OCI-M1 (cell line): ENCODE measurements at regions not wholly inside any gene's neighbourhood (a gene's known extent, or its start where the extent isn't known, plus 50 kb on each side); places are given as distances from the start of the nearest gene placed in this dataset.

Experiments used
- DNase-seq: peaks from one replicate; lab custom pipeline; 2025; lab: John Stamatoyannopoulos, UW

DNA sequence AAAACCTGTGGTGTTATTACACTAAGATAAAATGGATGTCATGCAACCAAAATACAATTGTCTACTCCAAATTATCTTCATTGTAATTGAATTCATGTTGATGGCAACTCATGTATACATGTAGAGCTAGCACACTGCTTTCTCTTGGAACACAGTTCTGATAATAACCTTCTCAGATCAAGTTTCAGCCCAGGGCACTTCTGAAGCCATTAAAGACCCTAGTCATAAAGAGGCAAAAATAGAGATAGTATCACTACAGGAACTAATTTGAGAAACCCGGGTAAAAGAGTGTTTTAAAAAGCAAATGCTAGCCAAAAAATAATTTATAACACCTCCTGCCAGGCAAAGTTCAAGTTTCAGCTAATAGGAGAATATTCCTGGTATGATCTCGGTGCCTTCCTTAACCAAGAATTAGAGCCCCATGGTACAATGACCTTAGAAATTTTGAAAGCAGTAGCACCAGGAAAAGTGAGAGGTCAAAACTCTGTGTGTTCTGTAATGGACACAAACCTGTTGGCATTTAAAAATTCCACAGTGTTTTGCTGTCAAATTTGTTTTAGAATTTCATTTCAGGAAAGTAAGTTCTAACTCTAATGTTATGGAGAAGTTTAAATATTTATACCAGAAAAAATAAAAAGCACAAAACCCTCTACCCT is 105.0 kb upstream of the FRMD6 start:
- no peak for DNase-seq

DNA sequence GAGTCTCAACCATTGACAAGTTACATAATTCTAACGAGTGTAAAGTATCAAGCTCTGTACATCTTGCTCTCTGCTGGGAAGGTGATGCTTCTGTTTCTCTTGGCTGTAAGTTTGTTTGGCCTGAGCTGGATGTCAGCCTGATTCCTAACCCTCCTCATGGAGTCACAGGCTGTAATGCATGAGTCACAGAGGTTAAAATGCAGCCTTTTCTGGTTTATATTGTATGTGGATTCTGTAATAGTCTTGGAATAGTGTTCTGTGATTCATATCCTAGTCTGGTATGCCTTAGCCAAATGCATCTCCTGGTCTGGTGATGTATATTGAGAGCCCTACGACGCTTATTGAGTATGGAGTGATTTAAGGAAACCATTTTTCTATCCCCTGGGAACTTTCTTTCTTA is 104.5 kb upstream of the FRMD6 start:
- DNase-seq, result no peak

DNA sequence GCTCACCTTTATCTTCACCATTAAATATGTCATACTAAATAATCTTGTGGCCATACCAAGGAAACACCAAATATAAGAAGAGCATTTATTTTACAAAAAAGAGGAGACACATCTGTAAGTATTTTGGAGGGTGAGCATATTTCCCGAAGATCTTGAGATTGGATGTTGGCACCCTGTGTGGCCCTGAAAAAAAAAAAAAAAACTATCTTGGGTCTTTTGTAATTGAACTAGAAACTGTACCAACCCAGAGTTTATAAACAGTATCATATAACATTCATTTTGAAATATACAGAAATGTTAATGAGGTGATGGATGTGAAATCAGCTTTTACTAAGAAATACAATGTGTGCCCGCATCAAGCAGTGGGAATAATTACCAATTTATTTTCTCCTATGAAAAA is 104.0 kb upstream of the FRMD6 start:
- no peak for DNase-seq

DNA sequence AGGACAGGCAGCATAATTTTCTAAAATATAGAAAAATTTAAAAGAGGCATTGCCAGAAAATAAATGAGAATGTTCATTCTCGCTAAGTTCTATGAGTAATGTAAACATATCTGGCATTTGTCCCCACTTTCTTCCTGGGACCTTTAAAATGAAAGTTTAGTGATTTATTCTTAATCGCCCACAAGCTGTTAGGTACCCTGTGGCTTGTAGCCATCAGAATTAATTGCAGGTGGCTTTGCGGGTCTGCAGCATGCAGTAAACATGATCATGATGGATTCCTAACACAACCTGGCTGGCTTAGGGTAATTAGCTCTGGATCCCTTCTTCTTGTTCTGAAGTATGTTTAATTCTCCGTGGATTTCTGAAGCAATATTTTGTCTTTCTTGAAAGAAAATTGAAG is 103.5 kb upstream of the FRMD6 start:
- no peak for DNase-seq

DNA sequence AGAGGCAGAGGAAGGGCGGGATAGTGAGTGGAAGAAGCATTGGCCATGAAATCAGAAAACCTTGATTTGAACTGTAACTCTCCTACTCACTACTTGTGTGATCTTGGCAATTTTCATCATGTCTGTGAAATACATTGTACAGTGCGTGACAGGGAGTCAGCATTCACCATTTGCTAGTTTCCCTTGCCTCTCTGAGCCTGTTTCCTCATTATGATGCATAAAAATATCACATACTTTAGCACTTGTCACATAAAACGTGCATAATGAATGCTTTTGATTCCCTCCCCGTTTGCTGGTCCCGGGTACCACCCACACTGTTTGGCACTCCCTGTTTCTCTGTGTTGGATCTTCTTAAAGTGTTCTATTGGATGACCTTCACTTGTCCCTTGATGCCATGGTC is 101.1 kb upstream of the FRMD6 start:
- no peak for DNase-seq

DNA sequence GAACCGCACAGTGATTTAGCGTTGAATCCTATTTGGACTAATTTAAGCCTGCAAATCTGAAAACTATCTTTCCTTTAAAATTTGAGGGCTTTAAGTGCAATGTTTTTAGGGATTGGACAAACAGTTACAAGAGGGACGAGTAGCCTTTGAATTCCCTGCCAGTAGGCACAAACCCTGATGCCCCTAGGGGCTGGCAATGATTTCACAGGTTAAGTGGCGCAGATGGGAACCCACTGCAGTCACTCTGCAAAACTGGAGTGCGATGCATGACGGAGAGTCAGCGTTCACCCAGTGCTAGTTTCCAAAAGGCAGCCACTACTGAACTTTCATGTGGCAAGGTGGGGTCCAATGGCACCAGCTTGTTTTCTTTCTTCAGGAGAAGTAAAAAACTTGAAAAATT is 99.4 kb upstream of the FRMD6 start:
- no peak for DNase-seq

DNA sequence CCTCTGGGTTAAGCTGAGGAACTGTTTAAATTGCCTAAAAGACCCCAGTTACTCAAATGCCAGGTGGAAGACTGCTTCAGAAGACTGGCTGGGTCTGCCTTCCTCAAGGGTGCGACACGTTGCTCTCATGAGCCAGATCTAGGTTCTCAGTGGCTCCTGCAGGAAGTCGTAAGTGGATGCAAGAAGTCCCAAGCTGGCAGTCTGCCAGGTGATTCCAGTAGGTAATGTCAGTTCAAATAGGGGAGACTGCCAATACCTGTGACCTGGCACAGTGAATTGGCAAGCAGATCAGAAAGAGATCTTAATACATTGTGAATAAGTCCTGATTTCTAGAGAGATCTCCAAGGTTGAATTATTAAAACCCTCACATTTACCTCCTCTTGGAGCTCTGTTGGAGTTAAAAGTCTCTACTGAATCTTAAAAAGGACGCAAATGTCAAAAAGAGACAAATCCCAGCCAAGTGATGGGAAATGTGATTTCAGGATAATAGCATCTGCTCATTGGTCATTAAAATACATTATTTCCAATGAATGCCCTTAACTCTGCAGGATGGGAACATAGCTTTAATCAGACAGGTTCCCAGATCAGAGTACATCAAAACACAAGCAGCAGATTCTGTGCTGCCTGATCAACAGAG is 98.8 kb upstream of the FRMD6 start:
- no peak for DNase-seq

DNA sequence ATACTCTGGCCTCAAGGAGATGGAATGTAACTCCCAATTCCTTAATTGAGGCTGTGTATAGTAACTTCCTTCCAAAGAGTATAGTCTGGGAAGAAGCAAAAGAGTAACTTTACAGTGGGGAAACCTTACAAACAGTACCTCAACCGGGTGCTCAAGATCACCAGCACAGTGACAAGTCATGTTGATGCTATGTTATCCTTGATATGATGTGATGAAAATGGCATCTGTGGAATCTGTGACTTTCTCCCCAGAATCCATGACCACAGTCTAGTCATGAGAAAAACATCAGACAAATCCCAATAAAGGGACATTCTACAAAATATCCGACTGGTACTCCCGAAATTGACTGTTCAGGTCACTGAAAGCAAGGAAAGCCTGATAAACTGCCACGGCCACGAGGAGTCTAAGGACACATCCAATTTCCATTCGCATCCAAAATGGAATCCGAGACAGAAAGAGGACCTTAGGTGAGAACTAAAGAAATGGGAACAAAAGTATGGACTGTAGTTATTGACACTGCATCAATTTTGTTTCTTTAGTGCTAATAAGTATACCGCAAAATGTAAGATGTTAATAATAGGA is 97.3 kb upstream of the FRMD6 start:
- no peak for DNase-seq

DNA sequence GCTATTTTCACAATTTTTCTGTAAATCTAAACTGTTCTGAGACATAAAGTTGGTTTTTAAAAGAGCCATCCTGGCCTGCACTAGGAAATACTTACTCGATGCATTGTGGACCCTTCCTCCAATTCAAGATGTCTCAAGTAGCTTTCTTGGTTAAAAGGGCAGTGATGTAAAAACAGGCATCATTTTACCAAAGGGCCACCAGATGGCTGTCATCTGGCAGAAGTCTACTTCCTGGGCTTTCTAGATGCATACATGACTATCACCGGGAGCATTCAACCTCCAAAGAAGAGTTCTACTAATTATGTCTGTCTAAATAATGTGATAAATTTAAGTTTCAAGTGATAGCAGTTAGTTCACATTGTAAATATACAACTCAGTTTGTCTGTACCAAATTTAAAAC is 96.8 kb upstream of the FRMD6 start:
- no peak for DNase-seq

DNA sequence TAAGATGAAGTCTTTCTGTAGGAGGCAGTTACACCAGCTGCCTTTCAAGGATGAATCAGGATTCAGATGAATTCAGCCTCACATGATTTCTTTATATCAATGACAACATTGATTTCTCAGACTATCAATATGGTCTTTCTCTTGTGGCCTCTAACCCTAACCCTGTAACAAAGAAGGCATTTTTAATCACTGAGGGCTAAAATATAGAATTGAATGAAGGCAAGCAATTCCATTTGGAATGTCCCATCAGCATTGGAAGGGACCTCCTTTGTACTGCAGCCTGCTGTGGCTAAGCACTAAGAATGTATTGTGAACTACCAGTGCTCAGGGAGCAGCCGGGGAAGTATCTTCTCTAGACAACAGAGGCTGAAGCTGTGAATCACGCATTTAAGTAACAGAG is 90.6 kb upstream of the FRMD6 start:
- no peak for DNase-seq

DNA sequence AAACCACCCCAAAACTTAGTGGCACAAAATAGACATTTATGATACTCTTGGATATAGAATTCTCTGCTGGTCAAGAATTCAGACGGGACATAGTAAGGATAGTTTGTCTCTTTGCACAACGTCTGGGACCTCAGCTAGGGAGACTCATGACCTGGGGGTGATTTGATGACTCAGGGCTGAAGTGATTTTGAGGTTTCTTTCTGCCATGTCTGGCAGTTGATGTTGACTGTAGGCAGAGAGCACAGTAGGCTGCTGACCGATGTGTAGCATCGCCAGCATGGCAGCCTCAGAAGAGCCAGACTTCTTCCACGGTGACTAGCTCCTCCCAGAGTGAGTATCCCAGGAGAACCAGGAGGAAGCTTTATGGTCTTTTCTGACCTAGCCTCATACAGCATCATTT is 88.9 kb upstream of the FRMD6 start:
- DNase-seq, result no peak

DNA sequence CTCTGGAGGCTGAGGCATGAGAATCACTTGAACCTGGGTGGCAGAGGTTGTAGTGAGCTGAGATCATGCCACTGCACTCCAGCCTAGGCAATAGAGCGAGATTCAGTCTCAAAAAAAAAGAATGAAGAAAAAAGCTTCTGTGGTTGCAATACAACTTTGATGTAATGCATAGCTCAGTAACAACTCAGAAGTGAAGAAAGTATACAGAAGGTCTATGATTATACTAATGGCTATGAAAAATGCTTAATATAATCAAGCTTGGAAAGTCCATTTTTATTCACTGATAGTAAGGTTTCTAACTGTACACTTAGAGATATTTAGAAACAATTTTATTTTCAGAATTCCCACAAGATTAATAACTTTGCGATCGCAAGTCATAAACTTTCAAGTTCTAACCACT is 88.2 kb upstream of the FRMD6 start:
- no peak for DNase-seq

DNA sequence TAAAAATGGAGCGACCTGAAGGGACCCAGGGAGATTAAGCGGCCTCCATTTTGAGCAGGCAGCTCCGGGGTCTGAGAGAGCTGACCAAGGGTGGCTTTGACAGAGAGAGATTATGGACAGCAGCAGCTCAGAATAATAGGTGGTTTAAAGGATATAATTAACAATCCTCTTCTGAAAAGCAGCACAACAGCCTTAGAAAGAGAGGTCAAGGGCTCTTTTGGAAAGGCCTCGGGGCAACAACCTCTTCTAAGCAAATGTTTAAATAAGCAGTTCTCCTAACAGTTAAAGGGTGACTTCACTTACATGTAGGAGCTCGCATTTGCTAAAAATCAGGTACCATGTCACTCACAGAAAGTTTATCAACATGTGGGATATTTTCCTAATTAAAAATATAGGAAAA is 87.2 kb upstream of the FRMD6 start:
- DNase-seq, result no peak

DNA sequence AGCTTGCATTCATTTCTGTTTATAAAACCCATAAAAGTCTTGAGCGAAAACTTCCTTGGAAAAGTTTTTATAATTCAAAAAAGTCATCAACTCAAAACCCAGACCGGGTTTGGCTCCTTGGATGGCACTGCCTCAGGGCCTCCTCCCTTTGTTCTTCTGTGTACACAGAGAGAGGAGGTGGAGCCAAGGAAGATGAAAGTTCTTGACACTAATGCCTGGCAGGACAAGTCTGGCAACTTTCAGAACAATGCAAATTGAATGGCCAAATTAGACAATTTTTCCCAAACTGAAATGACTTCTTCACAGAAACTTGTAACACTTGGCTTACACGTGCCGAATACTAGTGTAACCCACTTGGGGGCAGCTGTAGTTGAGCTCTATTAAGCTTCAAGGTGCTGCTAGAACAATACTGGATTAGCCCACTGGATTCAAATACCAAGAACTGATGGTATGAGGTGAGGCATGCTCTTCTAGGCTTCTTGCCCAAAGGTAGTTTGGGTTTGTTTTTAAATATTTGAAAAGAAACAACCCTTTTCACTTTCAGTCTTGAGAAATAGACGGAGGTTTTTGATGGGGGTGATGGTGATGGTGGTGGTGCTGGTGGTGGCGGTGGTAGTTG is 86.6 kb upstream of the FRMD6 start:
- no peak for DNase-seq

DNA sequence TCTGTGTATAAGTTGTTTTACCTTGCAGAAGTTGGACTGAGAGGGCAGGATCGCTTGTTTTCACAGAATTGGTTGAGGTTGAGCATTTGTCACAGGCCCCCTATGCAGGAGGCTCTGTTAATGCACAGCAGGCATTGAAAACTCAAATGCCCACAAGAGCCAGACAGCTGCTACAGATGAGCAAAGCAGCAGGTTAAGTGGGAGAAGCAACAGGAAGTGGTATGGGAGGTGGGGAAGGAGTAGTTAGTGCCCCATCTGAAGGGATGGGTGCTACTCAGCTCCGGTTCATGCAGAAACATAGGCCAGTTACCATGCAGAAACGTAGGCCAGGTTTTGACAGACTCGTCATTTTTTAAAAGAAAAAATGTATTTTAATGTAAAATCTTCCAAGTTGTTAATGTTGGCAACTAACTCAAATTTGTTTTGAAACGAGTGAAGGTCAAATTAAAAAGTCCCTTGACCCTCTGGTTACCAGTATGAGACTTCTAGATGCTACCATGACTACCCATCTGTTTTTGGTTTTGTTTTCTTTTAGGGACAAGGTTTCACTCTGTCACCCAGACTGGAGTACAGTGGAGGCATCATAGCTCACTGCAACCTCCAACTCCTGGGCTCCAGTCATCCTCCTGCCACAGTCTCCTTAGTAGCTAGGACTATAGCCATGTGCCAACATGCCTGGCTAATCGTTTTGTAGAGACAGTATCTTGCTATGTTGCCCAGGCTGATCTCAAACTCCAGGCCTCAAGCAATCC is 84.7 kb upstream of the FRMD6 start:
- no peak for DNase-seq

DNA sequence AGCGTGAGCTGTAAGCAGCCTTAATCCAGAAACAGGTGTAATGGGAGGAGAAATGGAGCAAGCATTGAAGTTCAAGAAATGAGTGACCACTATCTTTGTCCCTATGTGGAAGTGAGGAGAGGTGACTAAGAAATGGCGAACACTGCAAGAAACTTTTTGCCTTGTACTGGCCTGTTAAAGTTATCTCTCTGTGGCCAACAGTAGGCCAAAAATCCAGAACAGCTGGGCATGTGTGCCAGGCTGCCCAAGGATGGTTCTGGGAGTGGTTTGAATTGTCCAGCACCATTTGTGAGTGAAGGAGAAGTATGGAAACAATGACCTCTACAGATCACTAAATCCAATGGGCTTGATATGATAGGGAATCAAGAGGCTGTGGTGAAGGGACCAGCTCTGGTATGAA is 83.3 kb upstream of the FRMD6 start:
- no peak for DNase-seq

DNA sequence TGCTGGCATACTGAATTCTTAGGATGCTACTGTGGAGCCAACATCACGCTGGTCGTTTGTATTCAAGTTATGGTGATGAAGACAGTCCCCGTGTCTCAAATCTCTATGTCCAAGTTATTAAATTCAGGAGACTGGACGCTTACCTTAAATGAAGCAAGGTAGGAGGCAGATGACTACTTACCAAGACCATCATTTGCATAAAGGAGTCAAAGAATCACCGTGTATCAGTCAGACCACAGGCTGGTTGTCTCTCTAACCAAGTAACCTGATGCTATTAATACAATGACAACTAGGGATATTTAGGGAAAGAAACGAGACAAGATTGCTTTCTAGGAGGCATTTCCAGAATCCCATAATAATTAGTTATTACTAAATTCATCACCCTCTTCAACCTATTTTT is 78.1 kb upstream of the FRMD6 start:
- no peak for DNase-seq

DNA sequence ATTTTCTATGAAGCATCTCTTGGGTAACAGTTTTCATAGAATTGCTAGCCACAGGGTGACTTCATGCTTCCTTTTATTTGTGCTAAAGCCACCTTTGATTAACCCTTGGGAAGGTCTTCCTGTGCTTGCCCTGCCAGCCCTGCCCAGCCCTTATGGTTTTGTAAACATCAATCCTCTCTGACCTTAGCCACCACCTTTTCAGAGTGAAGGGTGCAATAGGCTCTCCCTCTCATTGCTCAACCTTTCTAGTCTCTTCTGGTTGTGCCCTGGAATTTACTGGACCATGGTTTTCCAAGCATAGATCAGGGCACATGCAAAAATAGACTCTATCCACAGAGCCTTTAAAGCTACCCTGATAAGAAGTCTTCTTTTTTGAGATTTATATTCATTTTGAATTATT is 77.7 kb upstream of the FRMD6 start:
- no peak for DNase-seq

DNA sequence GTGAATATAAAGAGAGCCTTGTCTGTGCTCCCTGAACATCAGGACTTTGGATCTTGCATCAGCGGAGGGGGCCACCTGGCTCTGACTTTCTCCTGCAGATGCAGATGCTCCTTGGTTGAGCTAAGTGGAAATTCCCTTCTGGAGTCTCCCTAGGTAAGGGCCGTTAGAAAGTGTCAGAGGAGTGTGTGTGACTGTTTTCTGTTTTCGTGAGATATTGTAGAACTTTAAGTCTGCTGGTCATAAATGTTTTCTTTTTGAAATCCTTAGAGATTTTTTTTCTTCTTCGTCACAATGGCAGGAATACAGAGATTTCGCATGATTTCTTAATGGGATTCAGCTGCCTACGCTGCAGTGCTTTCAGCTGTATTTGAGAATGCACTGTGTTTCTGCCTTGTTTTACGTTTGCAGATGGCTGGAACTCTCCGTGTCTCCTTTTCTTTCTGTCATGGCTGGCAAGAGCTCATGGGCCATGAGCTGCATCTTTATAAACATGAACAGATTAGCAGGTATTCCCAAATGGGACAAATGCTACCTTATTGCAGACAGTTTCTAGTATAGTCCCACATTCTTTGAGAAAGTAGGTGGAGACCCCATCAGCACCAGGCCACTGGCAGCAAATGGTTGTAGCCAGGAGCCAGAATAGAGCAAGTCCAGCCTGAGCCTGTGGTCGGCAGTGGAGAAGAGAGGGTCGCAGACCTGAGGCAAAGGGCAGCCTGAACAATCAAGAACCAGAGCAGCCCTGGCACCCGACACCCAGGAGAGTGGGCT is 76.2 kb upstream of the FRMD6 start:
- no peak for DNase-seq

DNA sequence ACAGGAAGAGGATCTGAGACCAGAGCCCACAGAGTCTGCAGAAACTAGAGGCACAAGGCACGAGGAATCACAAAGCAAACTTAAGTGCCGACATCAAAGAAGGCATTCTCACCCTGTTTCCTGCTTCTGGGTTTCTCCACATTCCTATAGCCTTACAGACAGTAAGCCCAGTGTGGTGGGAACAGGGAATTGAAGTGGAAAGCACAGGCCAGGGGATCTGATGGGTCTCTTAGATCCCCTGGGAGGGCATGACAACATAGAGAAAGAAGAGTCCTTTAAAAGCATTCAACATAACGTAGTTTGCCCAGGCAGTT is 75.6 kb upstream of the FRMD6 start:
- DNase-seq, result no peak

DNA sequence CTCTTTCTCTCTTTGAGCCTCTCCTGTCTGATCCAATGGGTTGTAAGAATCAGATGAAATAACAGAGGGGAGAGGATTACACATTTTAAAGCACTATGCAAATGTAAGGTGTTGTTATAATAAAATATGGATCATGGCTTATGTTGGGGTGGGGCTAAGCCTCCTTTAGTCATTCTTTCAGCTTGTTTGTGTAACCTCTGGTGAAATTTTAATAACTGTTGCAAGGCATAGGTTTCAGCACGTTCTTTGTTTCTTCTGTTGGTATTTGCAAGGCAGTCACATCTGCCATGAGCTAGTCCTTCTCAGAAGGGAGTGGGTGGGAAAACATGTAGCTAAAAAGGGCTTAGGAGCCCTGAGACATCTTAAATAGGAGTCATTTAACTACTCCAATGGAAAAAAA is 74.8 kb upstream of the FRMD6 start:
- no peak for DNase-seq

DNA sequence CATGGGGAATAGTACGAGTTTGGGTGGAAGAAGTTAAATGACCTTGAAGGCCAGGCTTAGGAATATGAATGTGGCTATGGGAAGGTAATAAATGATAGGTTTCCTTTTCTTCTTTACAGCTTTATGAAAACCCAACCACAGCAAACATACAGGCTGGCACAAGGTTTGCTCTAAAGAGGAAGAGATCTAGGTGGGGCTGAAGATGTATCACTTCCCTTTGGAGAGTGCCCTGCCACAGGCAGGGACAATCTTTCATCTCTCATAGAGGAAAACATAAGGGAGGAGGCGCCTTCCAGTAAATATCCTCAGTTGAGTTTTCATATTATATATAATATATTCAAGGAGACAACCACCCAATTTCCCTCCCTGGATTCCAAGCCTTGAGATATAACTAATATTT is 72.9 kb upstream of the FRMD6 start:
- no peak for DNase-seq
